Erythroblast (primary cell): ENCODE measurements at regions not wholly inside any gene's neighbourhood (a gene's known extent, or its start where the extent isn't known, plus 50 kb on each side); places are given as distances from the start of the nearest gene placed in this dataset.

Experiments used
- GATA1 ChIP-seq: IDR thresholded peaks from 2 replicates; pipeline ENCODE4 v1.6.1; 2011; ENCODE audit warnings: low read depth, mild to moderate bottlenecking, control low read depth, low read length, moderate library complexity
- POLR2A ChIP-seq: IDR thresholded peaks from 2 replicates; pipeline ENCODE4 v1.6.1; 2011; ENCODE audit warnings: mild to moderate bottlenecking, low read length

DNA sequence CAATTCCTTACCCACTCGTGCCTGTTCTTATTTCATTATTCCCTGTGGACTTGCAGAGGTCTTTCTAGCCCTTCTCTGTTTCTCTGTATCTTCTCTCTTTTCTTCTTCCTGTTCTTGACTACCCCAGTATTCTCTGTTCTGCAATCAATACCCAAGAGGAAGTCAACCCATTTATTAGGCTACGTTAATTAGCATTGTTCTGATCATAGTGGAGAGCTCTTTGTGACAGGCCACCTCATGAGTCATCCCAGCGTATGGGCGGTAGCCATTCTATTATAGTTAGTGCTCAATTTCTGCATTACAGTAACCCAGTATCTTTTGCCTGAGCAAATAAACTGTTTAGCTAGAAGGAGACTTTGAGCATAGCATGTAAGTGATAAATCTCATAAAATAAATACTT, 259.5 kb upstream of the GRM7 start:
- TF ChIP-seq POLR2A: no peak
- no peak for TF ChIP-seq GATA1
